Fibroblast of lung (primary cell): ENCODE measurements at regions not wholly inside any gene's neighbourhood (a gene's known extent, or its start where the extent isn't known, plus 50 kb on each side); places are given as distances from the start of the nearest gene placed in this dataset.

Experiments used
- DNase-seq, 2 donors: peaks; one replicate each; pipeline versions ENCODE4 v3.0.0 to v3.0.0-alpha.2; 2010; ENCODE audit warnings: low read depth in 2 of 2
- H2AFZ ChIP-seq: 2 replicates; pipeline ENCODE4 v1.5.1; 2012; ENCODE audit warnings: low read length, control low read depth, inconsistent platforms
- H3K27ac ChIP-seq: 2 replicates; pipeline ENCODE4 v1.5.1; 2011; ENCODE audit warnings: low read length, control low read depth; ENCODE audit not compliant: insufficient read depth
- H3K27me3 ChIP-seq: 2 replicates; pipeline ENCODE4 v1.5.1; 2011; ENCODE audit warnings: mild to moderate bottlenecking, low read length; ENCODE audit not compliant: control insufficient read depth, insufficient read depth
- H3K36me3 ChIP-seq: 2 replicates; pipeline ENCODE4 v1.5.1; 2011; ENCODE audit warnings: low read length; ENCODE audit not compliant: control insufficient read depth, insufficient read depth
- H3K4me1 ChIP-seq: 2 replicates; pipeline ENCODE4 v1.5.1; 2011; ENCODE audit warnings: low read length; ENCODE audit not compliant: control insufficient read depth, insufficient read depth; ENCODE audit errors: extremely low read depth
- H3K4me2 ChIP-seq: 2 replicates; pipeline ENCODE4 v1.5.1; 2011; ENCODE audit warnings: low read length, control low read depth; ENCODE audit not compliant: insufficient read depth; ENCODE audit errors: extremely low read depth
- H3K4me3 ChIP-seq, 4 experiments: fragments of 200-600 bp in 1 of 4; sonication (generic) in 1 of 4; replicated peaks in 1 of 4; 2 replicates each; pipeline ENCODE4 v1.5.1; 2011 to 2016; ENCODE audit warnings: low read length in 4 of 4, low read depth in 3 of 4, mild to moderate bottlenecking in 3 of 4, control low read depth in 2 of 4, inconsistent platforms in 1 of 4, mixed read lengths in 1 of 4; ENCODE audit not compliant: insufficient read depth in 1 of 4; ENCODE audit errors: control extremely low read depth in 1 of 4
- H3K79me2 ChIP-seq: 2 replicates; pipeline ENCODE4 v1.5.1; 2012; ENCODE audit warnings: mild to moderate bottlenecking, low read length, inconsistent platforms; ENCODE audit not compliant: control insufficient read depth, insufficient read depth
- H3K9ac ChIP-seq: 2 replicates; pipeline ENCODE4 v1.5.1; 2011; ENCODE audit warnings: mild to moderate bottlenecking, low read length, control low read depth; ENCODE audit not compliant: insufficient read depth
- H3K9me3 ChIP-seq: 2 replicates; pipeline ENCODE4 v1.5.1; 2012; ENCODE audit warnings: low read depth, low read length; ENCODE audit not compliant: control insufficient read depth, insufficient read depth
- H4K20me1 ChIP-seq: 2 replicates; pipeline ENCODE4 v1.5.1; 2011; ENCODE audit warnings: low read length; ENCODE audit not compliant: control insufficient read depth, insufficient read depth; ENCODE audit errors: extremely low read depth
- EZH2 ChIP-seq: IDR thresholded peaks from 2 replicates; pipeline ENCODE4 v1.5.1; 2012; ENCODE audit warnings: low read length, control low read depth, mild to moderate bottlenecking; ENCODE audit errors: missing control alignments
- TF ChIP-seq, protein P1 (sequence below), 2 donors: IDR thresholded peaks in 1 of 2; conservative IDR thresholded peaks in 1 of 2; 1 replicate in 1 of 2; 2 replicates in 1 of 2; pipeline ENCODE4 v1.5.1; 2011 to 2012; ENCODE audit warnings: low read length in 2 of 2, control low read depth in 1 of 2, inconsistent platforms in 1 of 2, low read depth in 1 of 2, mild to moderate bottlenecking in 1 of 2

DNA sequence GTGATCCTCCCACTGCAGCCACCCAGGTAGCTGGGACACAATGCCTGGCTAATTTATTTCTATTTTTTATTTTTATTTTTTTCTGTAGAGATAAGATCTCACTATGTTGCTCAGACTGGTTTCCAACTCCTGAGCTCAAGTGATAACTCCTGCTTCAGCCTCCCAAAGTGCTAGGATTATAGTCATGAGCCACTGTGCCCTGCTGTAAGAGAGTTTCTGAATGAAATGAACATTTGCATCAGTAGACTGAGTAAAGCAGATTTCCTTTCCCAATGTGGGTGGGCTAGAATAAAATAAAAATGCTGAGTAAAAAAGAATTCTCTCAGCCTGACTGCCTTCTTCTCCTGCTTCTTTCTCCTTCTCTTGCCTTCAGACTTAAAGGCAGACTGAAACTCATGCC, 555.4 kb upstream of the PITX2 start:
- H3K79me2 ChIP-seq: no peaks in the 10 kb centered on the region
- H2AFZ ChIP-seq: no peak overlapping the region
- H3K27ac ChIP-seq: no peak overlapping the region
- H3K4me3 ChIP-seq: no peak overlapping the region
- DNase-seq: no peak
- H3K4me1 ChIP-seq: no peaks in the 10 kb centered on the region
- H3K9me3 ChIP-seq: no peaks in the 10 kb centered on the region
- no peak overlapping the region for H3K9ac ChIP-seq
- TF ChIP-seq, protein P1, sequence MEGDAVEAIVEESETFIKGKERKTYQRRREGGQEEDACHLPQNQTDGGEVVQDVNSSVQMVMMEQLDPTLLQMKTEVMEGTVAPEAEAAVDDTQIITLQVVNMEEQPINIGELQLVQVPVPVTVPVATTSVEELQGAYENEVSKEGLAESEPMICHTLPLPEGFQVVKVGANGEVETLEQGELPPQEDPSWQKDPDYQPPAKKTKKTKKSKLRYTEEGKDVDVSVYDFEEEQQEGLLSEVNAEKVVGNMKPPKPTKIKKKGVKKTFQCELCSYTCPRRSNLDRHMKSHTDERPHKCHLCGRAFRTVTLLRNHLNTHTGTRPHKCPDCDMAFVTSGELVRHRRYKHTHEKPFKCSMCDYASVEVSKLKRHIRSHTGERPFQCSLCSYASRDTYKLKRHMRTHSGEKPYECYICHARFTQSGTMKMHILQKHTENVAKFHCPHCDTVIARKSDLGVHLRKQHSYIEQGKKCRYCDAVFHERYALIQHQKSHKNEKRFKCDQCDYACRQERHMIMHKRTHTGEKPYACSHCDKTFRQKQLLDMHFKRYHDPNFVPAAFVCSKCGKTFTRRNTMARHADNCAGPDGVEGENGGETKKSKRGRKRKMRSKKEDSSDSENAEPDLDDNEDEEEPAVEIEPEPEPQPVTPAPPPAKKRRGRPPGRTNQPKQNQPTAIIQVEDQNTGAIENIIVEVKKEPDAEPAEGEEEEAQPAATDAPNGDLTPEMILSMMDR (conservative IDR thresholded peaks at IDR 0.05 in 1 of 2, IDR thresholded peaks at IDR 0.05 in 1 of 2; ENCODE audit: low read depth in 1 of 2, low read length in 2 of 2): no peak
- TF ChIP-seq EZH2: no peak
- no peaks in the 10 kb centered on the region for H4K20me1 ChIP-seq
- no peak overlapping the region for H3K4me2 ChIP-seq
- H3K36me3 ChIP-seq: no peaks in the 10 kb centered on the region
- H3K27me3 ChIP-seq: no peaks in the 10 kb centered on the region

DNA sequence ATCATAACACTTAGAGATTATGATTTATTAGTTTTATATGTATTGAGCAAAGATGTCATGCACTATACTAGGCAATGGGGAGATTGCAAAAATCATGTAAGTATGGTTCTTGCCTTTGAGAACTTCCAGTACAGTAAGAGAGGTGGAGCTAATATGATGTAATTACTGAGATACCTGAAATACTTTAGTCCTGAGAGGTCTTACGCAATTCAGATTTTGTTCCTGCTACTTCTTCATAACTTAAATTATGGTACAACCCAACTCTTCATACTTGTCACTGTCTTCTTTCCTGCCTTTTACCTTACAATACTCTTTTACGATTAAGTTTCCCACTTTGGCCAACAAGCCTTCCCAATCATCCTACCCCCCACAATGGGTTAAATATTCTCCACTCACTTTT, 564.2 kb upstream of the PITX2 start:
- H3K4me3 ChIP-seq: no peak overlapping the region
- H4K20me1 ChIP-seq: no peaks in the 10 kb centered on the region
- no peaks in the 10 kb centered on the region for H3K27me3 ChIP-seq
- no peaks in the 10 kb centered on the region for H3K9me3 ChIP-seq
- H3K9ac ChIP-seq: no peak overlapping the region
- no peak overlapping the region for H2AFZ ChIP-seq
- no peaks in the 10 kb centered on the region for H3K79me2 ChIP-seq
- H3K4me2 ChIP-seq: no peak overlapping the region
- H3K27ac ChIP-seq: no peak overlapping the region
- no peaks in the 10 kb centered on the region for H3K4me1 ChIP-seq
- DNase-seq: no peak
- H3K36me3 ChIP-seq: no peaks in the 10 kb centered on the region
- TF ChIP-seq, protein P1 (conservative IDR thresholded peaks at IDR 0.05 in 1 of 2, IDR thresholded peaks at IDR 0.05 in 1 of 2; ENCODE audit: low read depth in 1 of 2, low read length in 2 of 2): no peak
- no peak for TF ChIP-seq EZH2

DNA sequence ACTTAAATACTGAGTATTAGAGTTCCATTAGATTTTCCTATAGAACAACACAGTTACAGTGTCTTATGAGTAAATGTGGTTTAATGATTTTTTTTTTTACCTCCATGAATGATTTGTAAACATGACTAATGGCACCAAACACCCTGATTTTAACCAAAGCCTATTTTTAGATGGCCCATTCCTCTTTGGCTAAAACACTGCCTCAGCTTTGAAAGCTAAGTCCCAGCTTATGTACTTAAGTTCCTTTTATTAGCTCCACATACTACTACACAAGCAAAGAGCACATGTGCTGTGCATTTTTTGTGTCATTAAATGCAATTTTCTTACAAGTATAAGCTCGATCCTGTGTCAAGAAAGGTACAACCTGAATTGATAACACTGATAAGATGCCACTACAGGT, 575.6 kb upstream of the PITX2 start:
- H3K79me2 ChIP-seq: no peaks in the 10 kb centered on the region
- no peak overlapping the region for H2AFZ ChIP-seq
- no peaks in the 10 kb centered on the region for H3K27me3 ChIP-seq
- no peak overlapping the region for H3K4me2 ChIP-seq
- no peak for TF ChIP-seq EZH2
- TF ChIP-seq, protein P1 (conservative IDR thresholded peaks at IDR 0.05 in 1 of 2, IDR thresholded peaks at IDR 0.05 in 1 of 2; ENCODE audit: low read depth in 1 of 2, low read length in 2 of 2): no peak
- H3K4me1 ChIP-seq: no peaks in the 10 kb centered on the region
- DNase-seq: peak in 1 of 2 donors; percentile 19
- no peak overlapping the region for H3K27ac ChIP-seq
- H3K4me3 ChIP-seq: no peak overlapping the region
- no peaks in the 10 kb centered on the region for H3K9me3 ChIP-seq
- H3K9ac ChIP-seq: no peak overlapping the region
- H3K36me3 ChIP-seq: no peaks in the 10 kb centered on the region
- no peaks in the 10 kb centered on the region for H4K20me1 ChIP-seq
